ENCODE measurements at regions not wholly inside any gene's neighbourhood (a gene's known extent, or its start where the extent isn't known, plus 50 kb on each side); places are given as distances from the start of the nearest gene placed in this dataset.

- in situ Hi-C loops (cut with HindIII; ENCODE audit: low sequenced_read_pairs) = no loop called here
These were observed 227.7 kb upstream of the ZPLD1 start for GRCh38 chr3:102207151-102207571.

DNA sequence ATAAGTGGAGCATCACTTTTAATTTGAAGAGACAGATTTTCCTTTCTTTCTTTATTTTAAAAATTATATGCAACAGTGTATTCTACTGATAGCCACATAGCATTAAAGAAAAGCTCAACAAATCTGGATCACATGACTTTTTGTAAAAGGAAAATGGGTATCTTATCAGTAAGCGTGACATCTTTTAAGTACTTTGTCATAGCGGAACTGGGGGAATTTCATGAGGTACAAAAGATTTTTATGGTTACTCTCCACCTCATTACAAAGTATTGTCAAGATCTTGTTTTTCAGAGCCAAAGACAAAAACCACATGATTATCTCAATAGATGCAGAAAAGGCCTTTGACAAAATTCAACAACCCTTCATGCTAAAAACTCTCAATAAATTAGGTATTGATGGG lies 219.6 kb upstream of the ZPLD1 start:
- in situ Hi-C loops (cut with HindIII; ENCODE audit: low sequenced_read_pairs) = no loop called here

DNA sequence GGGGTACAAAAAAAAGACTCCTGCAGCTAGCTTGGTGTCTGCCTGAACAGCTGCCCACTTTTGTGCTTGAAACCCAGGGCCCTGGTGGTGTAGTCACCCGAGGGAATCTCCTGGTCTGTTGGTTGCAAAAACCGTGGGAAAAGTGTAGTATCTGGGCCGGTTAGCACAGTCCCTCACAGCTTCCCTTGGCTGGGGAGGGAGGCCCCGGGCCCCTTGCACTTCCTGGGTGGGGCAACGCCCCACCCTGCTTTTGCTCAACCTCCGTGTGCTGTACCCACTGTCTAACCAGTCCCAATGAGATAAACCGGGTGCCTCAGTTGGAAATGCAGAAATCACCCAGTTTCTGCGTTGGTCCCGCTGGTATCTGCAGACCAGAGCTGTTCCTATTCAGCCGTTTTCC lies 211.7 kb upstream of the ZPLD1 start:
- in situ Hi-C loops (cut with HindIII; ENCODE audit: low sequenced_read_pairs) = no loop called here

GRCh38 chr3:102224171-102224570 lies 210.6 kb upstream of the ZPLD1 start:
- in situ Hi-C loops (cut with HindIII; ENCODE audit: low sequenced_read_pairs) = no loop called here

- in situ Hi-C loops (cut with HindIII; ENCODE audit: low sequenced_read_pairs) = no loop called here
These were observed 209.8 kb upstream of the ZPLD1 start for GRCh38 chr3:102225005-102225404.

DNA sequence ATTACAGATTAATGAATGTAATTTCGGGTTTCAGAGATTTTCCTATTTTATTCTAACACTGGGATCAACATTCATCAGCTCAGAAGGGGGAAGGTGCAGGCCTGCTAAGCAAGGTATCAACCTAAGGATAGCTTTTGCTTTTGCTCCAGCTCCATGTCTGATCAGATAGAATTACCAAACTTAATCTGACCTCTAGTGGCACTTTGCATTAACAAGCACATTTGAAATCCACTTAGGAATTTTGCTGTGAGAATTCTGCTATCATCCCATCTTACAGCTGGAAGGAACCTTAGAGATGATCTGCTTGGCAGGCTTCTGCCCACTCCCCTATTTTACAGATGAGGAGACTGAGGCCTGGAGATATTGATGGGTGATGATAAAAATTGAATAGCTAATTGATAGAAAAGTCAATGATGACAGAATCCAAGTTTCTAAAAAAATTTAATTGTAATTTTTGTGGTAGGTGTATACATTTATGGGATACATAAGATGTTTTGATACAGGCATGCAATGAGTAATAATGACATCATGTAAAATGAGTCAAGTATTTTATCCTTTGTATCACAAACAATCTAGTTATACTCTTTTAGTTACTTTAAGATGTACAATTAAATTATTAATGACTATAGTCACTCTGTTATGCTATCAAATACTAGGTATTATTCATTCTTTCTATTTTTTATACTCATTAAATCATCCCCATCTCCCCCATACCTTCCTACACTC lies 209.2 kb upstream of the ZPLD1 start:
- in situ Hi-C loops (cut with HindIII; ENCODE audit: low sequenced_read_pairs) = no loop called here

- in situ Hi-C loops (cut with HindIII; ENCODE audit: low sequenced_read_pairs) = no loop called here
These were observed 208.4 kb upstream of the ZPLD1 start for GRCh38 chr3:102226463-102226862.

- in situ Hi-C loops (cut with HindIII; ENCODE audit: low sequenced_read_pairs) = no loop called here
These were observed 205.7 kb upstream of the ZPLD1 start for GRCh38 chr3:102229062-102229655.

- in situ Hi-C loops (cut with HindIII; ENCODE audit: low sequenced_read_pairs) = no loop called here
These were observed 204.8 kb upstream of the ZPLD1 start for GRCh38 chr3:102230057-102230456.

DNA sequence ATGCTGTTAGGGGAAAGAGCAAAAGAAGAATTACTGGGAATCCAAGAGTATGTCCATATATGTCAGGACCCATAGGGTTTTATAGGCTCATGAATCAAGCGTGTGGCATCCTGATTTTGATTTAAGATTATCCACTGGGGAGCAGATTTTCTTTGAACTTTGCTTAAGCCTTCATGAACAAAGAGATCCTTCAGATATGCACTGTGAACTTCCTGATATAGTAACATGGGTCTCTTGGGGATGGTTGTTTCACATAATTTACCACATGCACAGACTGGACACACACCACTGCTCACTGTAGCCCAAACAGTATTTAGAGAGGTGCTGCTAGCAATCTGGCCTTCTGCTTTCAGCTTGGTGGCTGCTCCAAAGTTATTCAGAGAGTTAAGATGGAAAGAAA lies 200.9 kb upstream of the ZPLD1 start:
- in situ Hi-C loops (cut with HindIII; ENCODE audit: low sequenced_read_pairs) = no loop called here

GRCh38 chr3:102235679-102236078 lies 199.1 kb upstream of the ZPLD1 start:
- in situ Hi-C loops (cut with HindIII; ENCODE audit: low sequenced_read_pairs) = loop anchor here (5.0 kb wide), 3 partner anchors 63 to 433 kb away; no protein-coding TSS in a partner anchor

DNA sequence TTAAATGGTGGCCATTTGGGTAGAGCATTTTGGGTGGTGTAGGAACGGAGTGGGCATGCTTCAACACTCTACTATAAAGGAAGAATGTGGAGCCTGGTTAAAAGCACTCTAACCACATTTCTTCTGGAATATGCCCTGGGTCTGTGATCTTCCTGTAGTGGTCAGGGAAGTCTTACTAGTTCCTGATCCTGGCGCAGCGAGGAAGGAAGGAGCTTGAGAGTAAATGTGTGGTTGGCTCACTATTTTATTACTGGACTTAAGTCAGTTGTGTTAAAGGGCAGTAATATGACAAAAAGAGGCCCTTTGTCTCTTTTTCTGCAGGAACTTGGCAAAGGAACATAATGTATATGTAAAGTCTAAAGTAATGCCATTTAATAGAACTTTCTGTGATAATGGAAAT lies 197.6 kb upstream of the ZPLD1 start:
- in situ Hi-C loops (cut with HindIII; ENCODE audit: low sequenced_read_pairs) = loop anchor here (5.0 kb wide), 3 partner anchors 65 to 435 kb away; no protein-coding TSS in a partner anchor

DNA sequence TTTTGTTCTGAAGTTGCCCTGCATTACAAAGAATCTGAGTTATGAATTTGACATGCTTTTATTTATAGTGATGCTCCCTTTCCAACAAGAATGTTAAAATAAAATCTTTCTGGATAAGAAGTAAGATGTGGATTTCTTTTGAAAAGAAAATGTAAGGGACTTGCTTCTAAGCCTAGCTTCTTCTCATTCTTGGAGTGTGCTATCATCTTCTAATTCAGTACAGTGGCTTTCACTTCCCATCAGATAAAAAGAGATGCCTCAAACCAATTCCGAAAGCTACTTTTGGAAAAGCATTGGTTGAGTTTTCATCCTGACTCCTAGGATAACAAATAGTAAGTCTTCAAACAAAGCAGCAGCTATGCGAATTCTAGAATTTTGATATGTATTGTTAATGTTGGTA lies 197.0 kb upstream of the ZPLD1 start:
- in situ Hi-C loops (cut with HindIII; ENCODE audit: low sequenced_read_pairs) = loop anchor here (5.0 kb wide), 3 partner anchors 66 to 436 kb away; no protein-coding TSS in a partner anchor

DNA sequence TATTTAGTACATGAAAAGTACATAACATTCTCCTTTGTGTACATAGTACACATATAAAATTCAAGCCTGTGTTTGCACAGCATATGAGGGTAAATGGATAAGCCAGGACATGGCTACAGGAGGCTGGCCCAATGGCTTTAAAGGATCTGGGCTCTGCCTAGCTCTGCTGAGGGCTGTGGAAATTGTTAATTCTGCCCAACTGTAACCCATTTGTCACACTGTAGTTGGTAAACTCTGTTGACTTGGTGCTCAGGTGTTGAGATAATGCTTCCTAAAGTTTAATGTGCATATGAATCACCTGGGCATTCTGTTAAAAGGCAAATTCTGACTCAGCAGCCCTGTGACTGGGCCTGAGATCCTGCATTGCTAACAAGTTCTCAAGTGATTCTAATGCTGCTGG lies 196.5 kb upstream of the ZPLD1 start:
- in situ Hi-C loops (cut with HindIII; ENCODE audit: low sequenced_read_pairs) = loop anchor here (5.0 kb wide), 3 partner anchors 66 to 436 kb away; no protein-coding TSS in a partner anchor

DNA sequence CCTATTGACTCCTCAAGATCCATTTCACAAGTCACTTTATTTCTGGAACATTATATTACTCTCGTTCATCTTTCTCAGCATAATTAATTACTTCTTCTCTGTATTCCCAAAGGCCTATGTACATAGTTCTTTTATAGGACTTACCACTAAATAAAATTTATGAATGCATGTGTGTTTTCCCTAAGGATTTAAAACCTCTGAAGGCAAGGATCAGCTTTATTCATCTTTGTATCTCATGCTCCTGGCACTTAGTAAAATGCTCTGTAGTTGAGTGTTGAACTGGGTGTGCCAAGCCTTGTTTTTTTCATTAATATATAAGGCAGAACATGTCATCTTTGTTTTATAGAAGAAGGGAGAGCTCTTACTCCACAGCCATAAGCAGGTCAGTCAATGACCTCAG lies 194.1 kb upstream of the ZPLD1 start:
- in situ Hi-C loops (cut with HindIII; ENCODE audit: low sequenced_read_pairs) = no loop called here

- in situ Hi-C loops (cut with HindIII; ENCODE audit: low sequenced_read_pairs) = no loop called here
These were observed 185.7 kb upstream of the ZPLD1 start for GRCh38 chr3:102248981-102249705.

GRCh38 chr3:102255736-102256135 lies 179.1 kb upstream of the ZPLD1 start:
- in situ Hi-C loops (cut with HindIII; ENCODE audit: low sequenced_read_pairs) = no loop called here

- in situ Hi-C loops (cut with HindIII; ENCODE audit: low sequenced_read_pairs) = no loop called here
These were observed 176.1 kb upstream of the ZPLD1 start for GRCh38 chr3:102258666-102259227.

DNA sequence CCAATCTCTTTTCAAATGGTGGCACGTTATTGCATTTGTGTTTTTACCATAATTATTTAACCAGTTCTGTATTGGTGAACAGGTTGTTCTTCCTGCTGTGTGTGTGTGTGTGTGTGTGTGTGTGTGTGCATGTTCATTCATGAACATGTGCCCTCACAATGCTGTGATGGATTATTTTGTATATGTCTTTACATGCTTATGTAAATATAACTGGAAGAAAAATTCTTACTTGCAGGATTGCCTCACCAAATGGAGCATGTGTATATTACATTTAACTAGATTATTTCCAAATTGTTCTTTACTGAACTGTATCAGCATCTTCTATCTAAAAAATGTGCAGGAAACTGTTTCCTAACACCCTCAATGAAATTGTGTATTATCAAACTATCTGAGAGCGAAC lies 175.2 kb upstream of the ZPLD1 start:
- in situ Hi-C loops (cut with HindIII; ENCODE audit: low sequenced_read_pairs) = no loop called here

GRCh38 chr3:102265720-102266119 lies 169.1 kb upstream of the ZPLD1 start:
- in situ Hi-C loops (cut with HindIII; ENCODE audit: low sequenced_read_pairs) = no loop called here

GRCh38 chr3:102269406-102269805 lies 165.4 kb upstream of the ZPLD1 start:
- in situ Hi-C loops (cut with HindIII; ENCODE audit: low sequenced_read_pairs) = no loop called here

Measured in endothelial cell of hepatic sinusoid (primary cell).